Retina (tissue), 1 donor: ENCODE measurements at regions not wholly inside any gene's neighbourhood (a gene's known extent, or its start where the extent isn't known, plus 50 kb on each side); places are given as distances from the start of the nearest gene placed in this dataset.

ENCODE experiments used
- DNase-seq: peaks from one replicate; pipeline ENCODE4 v3.0.0-alpha.2; 2016

- DNase-seq, result no peak
These were observed 59.5 kb upstream of the GALNT15 start for GRCh38 chr3:16114930-16115329.

GRCh38 chr3:16118396-16118795 is 56.1 kb upstream of the GALNT15 start:
- DNase-seq, result no peak

- DNase-seq, result no peak
These were observed 54.6 kb upstream of the GALNT15 start for GRCh38 chr3:16119887-16120286.

- no peak for DNase-seq
These were observed 53.1 kb upstream of the GALNT15 start for GRCh38 chr3:16121391-16121790.

GRCh38 chr3:16122155-16122554 is 52.3 kb upstream of the GALNT15 start:
- no peak for DNase-seq

GRCh38 chr3:16122661-16123060 is 51.8 kb upstream of the GALNT15 start:
- no peak for DNase-seq

- no peak for DNase-seq
These were observed 49.8 kb upstream of the GALNT15 start for GRCh38 chr3:16124636-16125035.
